ENCODE measurements at regions not wholly inside any gene's neighbourhood (a gene's known extent, or its start where the extent isn't known, plus 50 kb on each side); places are given as distances from the start of the nearest gene placed in this dataset.
A peak's percentile ranks its signal among the peaks of the same experiment; 100 is the strongest.
"Not testable (repeated sequence)": the region's sequence is repeated elsewhere in the genome, so short reads cannot be mapped to it uniquely, and the experiment has no call there.

GRCh38 chr4:114034189-114034588 lies 54.7 kb upstream of the ARSJ start:
- no peak for DNase-seq

- no peak for DNase-seq
Measured at GRCh38 chr4:114036426-114036825, 57.0 kb upstream of the ARSJ start.

GRCh38 chr4:114036864-114037263 lies 57.4 kb upstream of the ARSJ start:
- no peak for DNase-seq

DNA sequence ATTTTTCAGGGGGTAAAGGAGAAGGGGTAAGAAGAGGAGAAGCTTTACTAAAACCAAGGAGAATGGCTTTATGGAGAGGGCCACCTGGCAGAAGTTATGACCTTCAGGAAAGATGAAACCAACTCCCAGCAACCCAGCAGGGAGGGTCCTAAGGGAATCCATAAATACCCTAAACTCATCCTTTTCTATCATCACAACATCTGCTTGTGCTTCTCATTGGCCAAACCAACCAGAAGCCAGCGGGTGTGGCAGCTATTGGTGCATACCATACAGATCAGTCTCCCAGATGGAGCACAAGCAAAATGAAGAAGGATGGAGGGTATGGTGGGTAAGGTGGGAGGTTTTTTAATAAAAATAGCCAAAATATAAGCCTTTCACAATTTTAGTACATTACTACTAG lies 58.5 kb upstream of the ARSJ start:
- DNase-seq, result no peak

GRCh38 chr4:114038762-114039387 lies 59.4 kb upstream of the ARSJ start:
- DNase-seq, result no peak

DNA sequence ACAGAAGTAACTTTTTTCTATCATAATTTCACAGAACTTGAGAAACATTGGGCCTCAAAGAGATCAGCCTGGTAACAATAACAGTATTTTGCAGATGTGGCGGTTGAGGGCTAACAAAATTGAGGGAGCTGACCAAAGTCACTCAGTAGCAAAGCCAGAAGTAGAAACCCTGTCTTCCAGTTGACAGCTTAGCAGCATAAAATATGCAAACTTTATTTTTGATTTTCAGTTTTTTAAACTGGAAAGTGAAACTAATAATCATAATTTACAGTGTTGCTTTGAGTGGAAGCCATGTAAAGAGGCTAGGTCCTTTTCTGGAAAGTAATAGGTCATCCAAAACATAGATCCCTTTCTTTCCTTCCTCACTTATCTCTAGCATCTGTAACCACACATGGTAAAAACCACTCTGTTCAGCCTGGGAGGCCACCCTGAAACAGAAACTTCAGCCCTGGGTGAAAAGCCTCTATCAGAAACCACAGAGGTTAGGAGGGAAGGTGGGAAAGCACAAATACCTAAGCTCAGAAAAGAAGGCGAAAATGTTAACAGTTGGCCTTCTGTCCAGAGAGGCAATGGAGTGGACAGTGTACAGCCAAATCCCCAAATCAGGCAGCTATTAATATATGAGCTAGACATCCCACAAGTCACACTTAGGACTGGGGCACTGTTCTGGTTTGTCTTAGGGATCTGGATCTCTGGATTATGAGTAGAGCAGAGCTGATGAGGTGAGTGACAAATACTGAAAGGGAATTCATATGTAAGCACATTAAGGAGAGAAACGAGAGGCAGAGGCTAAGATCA lies 61.1 kb upstream of the ARSJ start:
- DNase-seq, result peak in 1 of 2 experiments; percentile 7

DNA sequence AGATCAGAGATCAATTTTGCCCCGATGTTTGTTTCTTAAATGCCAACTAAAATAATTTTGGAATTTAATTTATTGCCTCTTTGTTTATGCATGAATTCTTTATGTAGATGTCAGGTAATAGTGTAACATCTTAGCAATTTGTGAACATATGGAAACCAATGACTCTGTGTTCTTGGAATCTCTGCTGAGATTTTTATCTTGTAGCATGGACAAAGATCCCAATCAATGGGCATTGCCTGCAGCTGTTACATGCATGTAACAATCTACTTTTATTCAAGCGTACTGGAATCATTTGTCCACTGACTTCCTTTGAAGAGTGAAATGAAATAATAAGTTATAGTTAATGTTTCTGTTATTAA lies 61.6 kb upstream of the ARSJ start:
- DNase-seq, result no peak

DNA sequence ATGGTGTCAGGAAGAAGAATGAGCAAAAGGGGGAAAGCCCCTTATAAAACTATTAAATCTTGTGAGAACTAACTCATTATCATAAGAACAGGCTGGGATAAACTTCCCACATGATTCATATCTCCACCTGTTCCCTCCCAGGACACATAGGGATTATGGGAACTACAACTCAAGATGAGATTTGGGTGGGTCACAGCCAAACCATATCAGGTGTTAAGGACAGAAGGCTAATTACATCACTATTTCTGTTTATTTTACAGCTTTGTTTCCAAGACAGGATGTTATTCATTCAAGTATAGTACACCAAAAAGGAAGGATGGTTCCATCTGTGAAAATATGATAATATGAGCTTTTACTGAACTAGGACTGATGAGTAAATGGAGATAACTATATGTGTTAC lies 63.7 kb upstream of the ARSJ start:
- no peak for DNase-seq

GRCh38 chr4:114044351-114044750 lies 64.9 kb upstream of the ARSJ start:
- DNase-seq, result not testable (repeated sequence)

- no peak for DNase-seq
Measured at GRCh38 chr4:114046331-114046730, 66.9 kb upstream of the ARSJ start.

GRCh38 chr4:114048154-114048553 lies 68.7 kb upstream of the ARSJ start:
- not testable (repeated sequence) for DNase-seq

DNA sequence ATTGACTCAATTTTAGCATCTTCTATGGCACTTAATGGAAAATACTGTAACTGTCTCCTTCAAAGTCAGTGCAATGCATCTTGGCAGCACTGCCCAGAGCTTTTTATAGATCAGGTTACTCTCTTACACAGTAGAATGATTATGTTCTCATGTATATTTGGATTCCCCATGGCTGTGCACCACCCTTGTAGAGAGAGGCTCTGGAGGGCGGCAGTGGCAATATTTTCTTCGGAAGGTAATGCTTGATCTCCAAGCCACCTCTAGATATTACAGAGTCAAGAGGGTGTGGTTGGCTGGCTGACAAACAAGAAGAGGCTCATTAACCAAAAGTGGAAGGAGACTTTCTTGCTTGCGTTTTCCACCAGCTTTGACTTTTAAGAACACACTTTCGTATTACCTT lies 72.8 kb upstream of the ARSJ start:
- DNase-seq, result no peak

- DNase-seq, result no peak
Measured at GRCh38 chr4:114056599-114056998, 77.2 kb upstream of the ARSJ start.

- no peak for DNase-seq
Measured at GRCh38 chr4:114057746-114058145, 78.3 kb upstream of the ARSJ start.

- no peak for DNase-seq
Measured at GRCh38 chr4:114062499-114062898, 83.1 kb upstream of the ARSJ start.

- DNase-seq, result no peak
Measured at GRCh38 chr4:114072781-114073180, 93.3 kb upstream of the ARSJ start.

DNA sequence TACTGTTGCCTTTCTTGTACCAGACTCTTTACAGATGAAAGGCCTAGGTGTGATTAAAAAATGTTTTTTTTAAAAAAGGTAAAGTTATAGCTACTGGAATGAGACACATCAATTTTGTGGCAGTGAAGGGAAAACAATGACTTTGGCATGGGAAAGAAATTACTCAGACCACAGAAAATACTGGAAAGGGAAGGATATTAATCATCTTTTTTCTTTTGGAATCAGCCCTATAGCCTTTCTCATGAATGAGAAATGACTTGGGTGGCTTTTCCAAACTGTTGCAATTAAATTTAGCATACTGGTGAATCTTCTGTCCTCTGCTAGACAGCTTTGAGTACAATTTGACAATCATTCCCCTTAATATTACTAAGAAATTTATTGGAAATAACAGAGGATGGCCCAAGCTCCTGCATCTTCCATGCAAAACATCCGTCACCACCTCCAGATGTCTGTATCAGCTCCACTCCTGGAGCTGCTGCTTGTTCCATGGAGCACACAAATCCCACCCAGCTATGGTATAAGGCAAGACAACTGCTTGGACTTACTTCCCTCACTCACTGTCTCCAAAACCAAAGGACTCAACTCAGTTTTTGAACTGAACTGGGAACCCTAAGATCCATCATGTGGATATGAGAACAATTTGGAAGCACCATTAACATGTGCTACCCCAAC lies 97.6 kb upstream of the ARSJ start:
- no peak for DNase-seq

DNA sequence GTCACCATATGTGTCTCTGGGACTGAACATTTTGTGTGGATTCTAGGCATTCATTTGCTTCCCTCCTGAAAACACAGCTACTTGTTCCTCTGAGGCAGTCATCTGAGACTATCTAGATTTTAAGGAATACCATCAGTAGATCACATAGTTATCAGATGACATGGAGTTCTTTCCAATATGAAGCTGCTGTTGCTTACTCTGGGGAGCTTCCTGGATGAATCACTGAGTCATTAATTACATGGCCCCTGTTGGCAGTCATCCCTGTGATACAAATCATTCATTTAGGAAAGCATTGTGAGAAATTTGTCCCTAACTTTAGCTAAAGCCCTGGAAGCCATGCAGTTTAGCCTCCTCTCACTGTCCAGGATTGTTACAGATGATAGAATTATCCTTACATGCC lies 98.2 kb upstream of the ARSJ start:
- no peak for DNase-seq

GRCh38 chr4:114078636-114079035 lies 99.2 kb upstream of the ARSJ start:
- DNase-seq, result no peak

GRCh38 chr4:114081783-114082182 lies 102.3 kb upstream of the ARSJ start:
- DNase-seq, result no peak

GRCh38 chr4:114082348-114082747 lies 102.9 kb upstream of the ARSJ start:
- no peak for DNase-seq

- DNase-seq, result no peak
Measured at GRCh38 chr4:114085611-114086345, 106.3 kb upstream of the ARSJ start.

DNA sequence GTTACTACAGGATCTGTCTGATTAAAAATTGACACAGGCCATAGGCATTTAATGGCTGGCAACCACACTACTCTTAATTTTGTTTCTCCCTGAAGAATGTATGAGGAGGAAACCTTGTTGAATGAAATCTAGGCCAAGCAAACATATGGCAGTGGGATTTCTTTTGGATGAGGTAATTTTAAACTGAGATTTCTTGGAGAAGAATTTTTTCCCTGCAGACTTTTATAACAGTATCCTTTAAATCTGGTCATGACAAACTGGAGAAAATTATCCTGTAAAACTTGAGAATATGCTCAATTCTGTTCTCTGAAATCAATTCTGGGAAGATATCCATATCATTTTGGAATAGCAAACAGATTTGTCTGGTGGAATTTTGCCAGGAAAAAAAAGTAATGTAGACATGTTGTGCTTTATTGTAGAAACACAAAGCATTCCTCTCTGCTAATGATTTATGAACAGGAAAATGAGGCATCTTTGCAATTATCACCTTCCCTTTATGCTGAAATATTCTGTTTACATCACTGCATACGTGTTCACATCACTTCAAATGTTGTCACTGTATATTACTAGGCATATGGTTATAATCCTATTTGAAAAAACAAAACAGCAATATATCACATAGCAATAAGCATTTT lies 108.3 kb upstream of the ARSJ start:
- no peak for DNase-seq
